Hippocampal formation (tissue), 2 donors: ENCODE measurements at regions not wholly inside any gene's neighbourhood (a gene's known extent, or its start where the extent isn't known, plus 50 kb on each side); places are given as distances from the start of the nearest gene placed in this dataset.
A peak's percentile ranks its signal among the peaks of the same experiment; 100 is the strongest.

Experiments used
- DNase-seq, 2 donors: peaks; one replicate each; lab custom pipeline; 2025; lab: John Stamatoyannopoulos, UW

- DNase-seq, result no peak
Observed at GRCh38 chr15:98144388-98144787, 183.9 kb downstream of the ARRDC4 start.

GRCh38 chr15:98146031-98146820, 185.7 kb downstream of the ARRDC4 start:
- no peak for DNase-seq

GRCh38 chr15:98147415-98147814, 186.9 kb downstream of the ARRDC4 start:
- no peak for DNase-seq

GRCh38 chr15:98150084-98150483, 189.6 kb downstream of the ARRDC4 start:
- no peak for DNase-seq

GRCh38 chr15:98150536-98150935, 190.0 kb downstream of the ARRDC4 start:
- DNase-seq, result no peak

GRCh38 chr15:98151096-98151495, 190.6 kb downstream of the ARRDC4 start:
- DNase-seq, result no peak

GRCh38 chr15:98152156-98152555, 191.7 kb downstream of the ARRDC4 start:
- no peak for DNase-seq

GRCh38 chr15:98154863-98155262, 194.4 kb downstream of the ARRDC4 start:
- no peak for DNase-seq

- DNase-seq, result no peak
Observed at GRCh38 chr15:98155356-98155755, 194.9 kb downstream of the ARRDC4 start.

GRCh38 chr15:98160236-98160635, 199.7 kb downstream of the ARRDC4 start:
- no peak for DNase-seq

- DNase-seq, result no peak
Observed at GRCh38 chr15:98163319-98164045, 203.0 kb downstream of the ARRDC4 start.

- DNase-seq, result no peak
Observed at GRCh38 chr15:98164571-98164970, 204.1 kb downstream of the ARRDC4 start.

GRCh38 chr15:98164986-98165385, 204.5 kb downstream of the ARRDC4 start:
- no peak for DNase-seq

- no peak for DNase-seq
Observed at GRCh38 chr15:98167722-98168268, 207.3 kb downstream of the ARRDC4 start.

GRCh38 chr15:98169551-98169950, 209.0 kb downstream of the ARRDC4 start:
- DNase-seq, result no peak

GRCh38 chr15:98174286-98174685, 213.8 kb downstream of the ARRDC4 start:
- no peak for DNase-seq

GRCh38 chr15:98174841-98175240, 214.3 kb downstream of the ARRDC4 start:
- DNase-seq, result no peak

GRCh38 chr15:98177966-98178592, 217.6 kb downstream of the ARRDC4 start:
- peak; percentile 7 to 73 for DNase-seq

- DNase-seq, result no peak
Observed at GRCh38 chr15:98178861-98179260, 218.4 kb downstream of the ARRDC4 start.

GRCh38 chr15:98187549-98187948, 227.0 kb downstream of the ARRDC4 start:
- DNase-seq, result no peak

GRCh38 chr15:98190914-98191313, 230.4 kb downstream of the ARRDC4 start:
- no peak for DNase-seq

GRCh38 chr15:98195796-98196195, 235.3 kb downstream of the ARRDC4 start:
- DNase-seq, result no peak

- no peak for DNase-seq
Observed at GRCh38 chr15:98196371-98196770, 235.9 kb downstream of the ARRDC4 start.
